Islet precursor cell (in vitro differentiated cells): ENCODE measurements at regions not wholly inside any gene's neighbourhood (a gene's known extent, or its start where the extent isn't known, plus 50 kb on each side); places are given as distances from the start of the nearest gene placed in this dataset.
"Not testable (repeated sequence)": the region's sequence is repeated elsewhere in the genome, so short reads cannot be mapped to it uniquely, and the experiment has no call there.

Source experiments
- DNase-seq: peaks from one replicate; pipeline ENCODE4 v3.0.0-alpha.2; 2018

- DNase-seq, result no peak
Measured at GRCh38 chr5:135112008-135112725, 78.1 kb upstream of the PITX1 start.

GRCh38 chr5:135110785-135111596 is 77.0 kb upstream of the PITX1 start:
- no peak for DNase-seq

- DNase-seq, result no peak
Measured at GRCh38 chr5:135108992-135109391, 75.0 kb upstream of the PITX1 start.

- no peak for DNase-seq
Measured at GRCh38 chr5:135108569-135108968, 74.5 kb upstream of the PITX1 start.

- DNase-seq, result no peak
Measured at GRCh38 chr5:135107986-135108385, 74.0 kb upstream of the PITX1 start.

GRCh38 chr5:135106610-135107471 is 72.8 kb upstream of the PITX1 start:
- DNase-seq, result no peak

- no peak for DNase-seq
Measured at GRCh38 chr5:135106136-135106535, 72.1 kb upstream of the PITX1 start.

- DNase-seq, result peak; percentile 29
Measured at GRCh38 chr5:135105105-135105484, 71.1 kb upstream of the PITX1 start.

- DNase-seq, result no peak
Measured at GRCh38 chr5:135103575-135103853, 69.5 kb upstream of the PITX1 start.

- DNase-seq, result peak; percentile 39
Measured at GRCh38 chr5:135102716-135103574, 68.9 kb upstream of the PITX1 start.

- DNase-seq, result peak; percentile 21
Measured at GRCh38 chr5:135100431-135100830, 66.4 kb upstream of the PITX1 start.

GRCh38 chr5:135100011-135100410 is 66.0 kb upstream of the PITX1 start:
- peak; percentile 36 for DNase-seq

- DNase-seq, result no peak
Measured at GRCh38 chr5:135097390-135097789, 63.4 kb upstream of the PITX1 start.

GRCh38 chr5:135095871-135096270 is 61.8 kb upstream of the PITX1 start:
- DNase-seq, result no peak

- no peak for DNase-seq
Measured at GRCh38 chr5:135095052-135095715, 61.2 kb upstream of the PITX1 start.

- no peak for DNase-seq
Measured at GRCh38 chr5:135094339-135095051, 60.5 kb upstream of the PITX1 start.

- not testable (repeated sequence) for DNase-seq
Measured at GRCh38 chr5:135093483-135093882, 59.5 kb upstream of the PITX1 start.

- no peak for DNase-seq
Measured at GRCh38 chr5:135092476-135092875, 58.4 kb upstream of the PITX1 start.

GRCh38 chr5:135091286-135091685 is 57.3 kb upstream of the PITX1 start:
- no peak for DNase-seq

GRCh38 chr5:135089912-135090311 is 55.9 kb upstream of the PITX1 start:
- DNase-seq, result no peak

GRCh38 chr5:135088911-135089310 is 54.9 kb upstream of the PITX1 start:
- no peak for DNase-seq
